Vagina (tissue), 2 donors: ENCODE measurements at regions not wholly inside any gene's neighbourhood (a gene's known extent, or its start where the extent isn't known, plus 50 kb on each side); places are given as distances from the start of the nearest gene placed in this dataset.

ENCODE experiments used
- DNase-seq, 2 donors: peaks; one replicate each; pipeline ENCODE4 v3.0.0-alpha.2; 2017; ENCODE audit errors: extremely low spot score in 2 of 2
- H3K27ac ChIP-seq: fragments of 200-600 bp; sonication (generic); one replicate; pipeline ENCODE4 v1.5.1; 2019
- H3K27me3 ChIP-seq: fragments of 200-600 bp; sonication (generic); one replicate; pipeline ENCODE4 v1.5.1; 2019
- H3K36me3 ChIP-seq, 2 donors: fragments of 200-600 bp; sonication (generic); one replicate each; pipeline ENCODE4 v1.5.1; 2017 to 2019
- H3K4me1 ChIP-seq: fragments of 200-600 bp; sonication (generic); one replicate; pipeline ENCODE4 v1.5.1; 2019
- H3K4me3 ChIP-seq, 2 donors: fragments of 200-600 bp; sonication (generic); 1 replicate in 1 of 2; 2 replicates in 1 of 2; pipeline ENCODE4 v1.5.1; 2016 to 2019
- H3K9me3 ChIP-seq: fragments of 200-600 bp; sonication (generic); one replicate; pipeline ENCODE4 v1.5.1; 2019
- CTCF ChIP-seq, 3 experiments: fragments of 450-650 bp in 2 of 3; fragments of 200-600 bp in 1 of 3; sonication (generic) in 1 of 3; IDR thresholded peaks; one replicate each; pipeline ENCODE4 v1.5.1; 2017 to 2019; ENCODE audit warnings: antibody characterized with exemption in 3 of 3, mild to moderate bottlenecking in 2 of 3, moderate library complexity in 2 of 3
- POLR2A ChIP-seq, 2 donors: fragments of 450-650 bp; IDR thresholded peaks; one replicate each; pipeline ENCODE4 v1.6.1; 2017; ENCODE audit warnings: antibody characterized with exemption in 2 of 2, mild to moderate bottlenecking in 2 of 2, moderate library complexity in 2 of 2
- POLR2AphosphoS5 ChIP-seq, 2 donors: sonication (generic); formaldehyde crosslinking; IDR thresholded peaks; one replicate each; pipeline ENCODE4 v1.9.0; 2017; ENCODE audit warnings: antibody characterized with exemption in 2 of 2, mild to moderate bottlenecking in 2 of 2, low read depth in 1 of 2; ENCODE audit not compliant: insufficient read depth in 1 of 2
- intact Hi-C: fragments of 100-400 bp; cut with DNase I; formaldehyde crosslinking; loops from one replicate; pipeline ENCODE4 v1.15.1; 2023

DNA sequence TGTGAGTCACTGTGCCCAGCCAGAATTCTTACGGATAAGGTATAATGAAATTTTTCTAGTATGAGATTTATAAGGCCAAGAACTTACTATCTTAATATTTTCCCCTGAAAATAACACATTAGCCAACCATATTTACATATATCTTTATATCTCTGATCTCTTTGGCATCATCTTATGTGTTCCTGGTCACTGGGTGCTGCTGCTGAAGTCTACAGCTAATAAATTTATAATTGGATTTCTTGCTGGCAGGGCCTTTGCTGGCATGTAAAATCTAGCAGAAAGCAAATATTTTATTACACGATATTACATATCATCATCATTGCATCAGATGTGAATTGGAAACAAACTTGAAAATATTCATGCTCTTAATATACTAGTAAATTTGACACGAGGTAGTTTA, 590.7 kb downstream of the ANXA1 start:
- TF ChIP-seq POLR2AphosphoS5 (IDR thresholded peaks at IDR 0.05; ENCODE audit: insufficient read depth in 1 of 2, low read depth in 1 of 2) (no peak), CTCF (IDR thresholded peaks at IDR 0.05) (no peak), POLR2A (IDR thresholded peaks at IDR 0.05) (no peak)
- Histone ChIP-seq H3K4me3 (no peak overlapping the region), H3K9me3 (no peaks in the 10 kb centered on the region), H3K27ac (no peak overlapping the region), H3K36me3 (no peaks in the 10 kb centered on the region), H3K27me3 (no peaks in the 10 kb centered on the region), H3K4me1 (no peaks in the 10 kb centered on the region)
- intact Hi-C loops, result no loop called here
- no peak for DNase-seq

DNA sequence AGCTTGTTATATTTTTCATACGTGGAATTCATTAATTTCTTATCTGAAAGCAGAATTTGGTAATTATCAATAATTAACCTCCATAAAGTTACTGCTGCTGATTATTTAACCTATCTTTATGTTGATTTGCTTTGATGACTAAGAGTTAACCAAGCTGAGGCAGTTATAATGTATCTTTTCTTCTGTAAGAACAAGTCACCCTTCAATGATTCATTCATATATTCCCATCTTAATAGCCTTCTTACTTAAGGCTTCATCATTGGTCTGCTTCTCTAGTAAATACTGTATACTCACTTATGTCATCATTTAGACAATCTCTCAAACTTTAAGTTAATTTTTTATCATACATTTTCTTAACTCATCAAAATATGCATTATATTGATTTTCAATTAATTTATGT, 592.2 kb downstream of the ANXA1 start:
- Histone ChIP-seq H3K27ac (no peak overlapping the region), H3K36me3 (no peaks in the 10 kb centered on the region), H3K27me3 (no peaks in the 10 kb centered on the region), H3K4me3 (no peak overlapping the region), H3K9me3 (no peaks in the 10 kb centered on the region), H3K4me1 (no peaks in the 10 kb centered on the region)
- no peak for DNase-seq
- intact Hi-C loops, result no loop called here
- TF ChIP-seq POLR2A (IDR thresholded peaks at IDR 0.05), result no peak
- no peak for TF ChIP-seq CTCF (IDR thresholded peaks at IDR 0.05)
- TF ChIP-seq POLR2AphosphoS5 (IDR thresholded peaks at IDR 0.05; ENCODE audit: insufficient read depth in 1 of 2, low read depth in 1 of 2), result no peak

DNA sequence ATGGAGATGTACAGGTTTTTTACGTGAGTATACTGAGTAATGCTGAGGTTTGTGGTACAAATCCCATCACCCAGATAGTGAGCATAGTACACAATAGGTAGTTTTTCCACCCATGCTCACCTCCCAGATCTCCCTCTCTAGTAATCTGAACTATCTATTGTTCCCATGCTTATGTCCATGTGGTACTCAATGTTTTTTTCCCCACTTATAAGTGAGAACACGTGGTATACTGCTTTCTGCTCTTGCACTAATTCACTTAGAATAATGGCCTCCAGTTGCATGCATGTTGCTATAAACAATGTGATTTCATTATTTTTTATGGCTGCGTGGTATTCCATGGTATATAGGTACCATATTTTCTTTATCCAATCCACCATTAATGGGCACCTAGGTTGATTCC, 593.9 kb downstream of the ANXA1 start:
- H3K4me3 ChIP-seq, result no peak overlapping the region
- TF ChIP-seq POLR2A (IDR thresholded peaks at IDR 0.05), result no peak
- TF ChIP-seq CTCF (IDR thresholded peaks at IDR 0.05), result no peak
- no peak for TF ChIP-seq POLR2AphosphoS5 (IDR thresholded peaks at IDR 0.05; ENCODE audit: insufficient read depth in 1 of 2, low read depth in 1 of 2)
- H3K27me3 ChIP-seq, result no peaks in the 10 kb centered on the region
- no peak for DNase-seq
- no peaks in the 10 kb centered on the region for H3K36me3 ChIP-seq
- no peaks in the 10 kb centered on the region for H3K9me3 ChIP-seq
- no peaks in the 10 kb centered on the region for H3K4me1 ChIP-seq
- intact Hi-C loops, result no loop called here
- no peak overlapping the region for H3K27ac ChIP-seq

DNA sequence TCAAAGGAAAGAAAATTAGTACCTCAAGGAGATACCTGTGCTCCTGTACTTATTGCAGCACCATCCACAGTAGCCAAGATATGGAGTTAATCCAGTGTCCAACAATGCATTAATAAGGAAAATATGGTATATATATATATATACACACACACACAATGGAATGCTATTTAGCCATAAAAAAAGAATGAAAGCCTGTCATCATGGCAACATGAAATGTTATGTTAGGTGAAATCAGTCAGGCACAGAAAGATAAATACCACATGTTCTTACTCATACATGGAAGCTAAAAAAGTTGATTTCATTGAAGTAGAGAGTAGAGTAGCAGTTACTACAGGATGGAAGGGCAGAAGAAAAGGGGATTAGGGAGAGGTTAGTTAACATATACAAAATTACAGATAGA, 601.5 kb downstream of the ANXA1 start:
- Histone ChIP-seq H3K4me3 (no peak overlapping the region), H3K9me3 (no peaks in the 10 kb centered on the region), H3K27me3 (no peaks in the 10 kb centered on the region), H3K27ac (no peak overlapping the region), H3K36me3 (no peaks in the 10 kb centered on the region), H3K4me1 (no peaks in the 10 kb centered on the region)
- intact Hi-C loops, result no loop called here
- no peak for DNase-seq
- TF ChIP-seq POLR2AphosphoS5 (IDR thresholded peaks at IDR 0.05; ENCODE audit: insufficient read depth in 1 of 2, low read depth in 1 of 2), result no peak
- no peak for TF ChIP-seq POLR2A (IDR thresholded peaks at IDR 0.05)
- TF ChIP-seq CTCF (IDR thresholded peaks at IDR 0.05), result no peak

- TF ChIP-seq POLR2A (IDR thresholded peaks at IDR 0.05), result no peak
- no peak for TF ChIP-seq POLR2AphosphoS5 (IDR thresholded peaks at IDR 0.05; ENCODE audit: insufficient read depth in 1 of 2, low read depth in 1 of 2)
- no peak for TF ChIP-seq CTCF (IDR thresholded peaks at IDR 0.05)
- intact Hi-C loops, result no loop called here
Observed at GRCh38 chr9:73761905-73762304, 610.2 kb downstream of the ANXA1 start.

More at GRCh38 chr9:73761905-73762304, 610.2 kb downstream of the ANXA1 start:
- no peak overlapping the region for H3K4me3 ChIP-seq
- no peaks in the 10 kb centered on the region for H3K27me3 ChIP-seq
- no peak overlapping the region for H3K27ac ChIP-seq
- DNase-seq, result no peak
- H3K9me3 ChIP-seq, result no peaks in the 10 kb centered on the region
- H3K4me1 ChIP-seq, result no peaks in the 10 kb centered on the region
- no peaks in the 10 kb centered on the region for H3K36me3 ChIP-seq
